IPS-NIHi11 (cell line): ENCODE measurements at regions not wholly inside any gene's neighbourhood (a gene's known extent, or its start where the extent isn't known, plus 50 kb on each side); places are given as distances from the start of the nearest gene placed in this dataset.

ENCODE experiments used
- DNase-seq: peaks from one replicate; pipeline ENCODE4 v3.0.0; 2012; ENCODE audit warnings: mixed read lengths, low spot score

DNA sequence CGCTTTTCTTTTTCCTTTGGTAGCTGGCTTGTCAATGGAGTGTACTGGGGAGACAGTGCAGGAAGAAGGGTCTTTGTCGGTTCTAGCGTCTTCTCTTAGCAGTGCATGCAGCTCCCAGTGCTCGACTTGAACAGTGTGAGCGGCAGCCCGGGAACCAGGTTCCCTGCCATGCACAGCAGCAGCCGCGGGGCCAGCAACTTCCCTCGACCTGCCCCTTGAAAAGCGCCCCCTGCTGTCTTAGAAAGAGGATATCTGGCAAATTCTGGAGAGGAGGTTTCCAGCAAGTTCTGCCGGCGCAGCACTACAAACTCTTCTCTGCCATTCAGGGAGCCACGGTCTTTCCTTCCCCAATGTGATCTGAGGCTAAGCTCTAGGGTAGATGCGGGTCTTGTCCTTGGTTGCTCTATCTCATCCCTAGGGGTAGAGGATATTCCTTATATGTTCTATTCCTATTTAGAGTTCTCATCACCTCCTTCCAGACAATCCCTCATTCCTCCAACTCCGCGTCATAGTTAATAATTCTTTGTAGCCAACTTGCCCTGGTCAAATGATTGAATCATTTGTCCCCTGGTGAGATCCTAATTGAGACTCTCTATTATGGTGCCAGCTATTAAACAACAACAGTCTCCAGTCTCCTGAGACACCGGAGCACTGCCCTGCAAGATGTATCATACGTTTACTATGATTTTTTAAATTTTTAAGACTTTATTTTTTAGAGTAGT is 451.3 kb downstream of the PMP22 start:
- peak; percentile 87 for DNase-seq

DNA sequence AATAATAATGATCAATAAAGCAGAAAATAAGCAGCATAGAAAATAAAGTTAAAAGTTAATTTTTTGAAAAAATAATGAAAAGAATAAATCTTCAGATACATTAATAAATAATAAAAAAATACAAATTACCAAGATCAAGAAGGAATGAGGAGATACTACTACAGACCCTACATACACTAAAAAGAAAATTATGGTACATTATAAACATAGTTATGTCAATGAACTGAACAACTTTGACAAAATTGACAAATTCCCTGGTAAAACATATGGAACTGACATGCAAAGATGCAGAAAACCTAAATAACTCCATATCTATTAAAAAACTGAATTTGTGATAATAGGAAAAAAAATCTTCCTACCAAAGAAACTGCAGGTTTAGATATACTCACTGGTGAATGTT is 456.7 kb downstream of the PMP22 start:
- no peak for DNase-seq

DNA sequence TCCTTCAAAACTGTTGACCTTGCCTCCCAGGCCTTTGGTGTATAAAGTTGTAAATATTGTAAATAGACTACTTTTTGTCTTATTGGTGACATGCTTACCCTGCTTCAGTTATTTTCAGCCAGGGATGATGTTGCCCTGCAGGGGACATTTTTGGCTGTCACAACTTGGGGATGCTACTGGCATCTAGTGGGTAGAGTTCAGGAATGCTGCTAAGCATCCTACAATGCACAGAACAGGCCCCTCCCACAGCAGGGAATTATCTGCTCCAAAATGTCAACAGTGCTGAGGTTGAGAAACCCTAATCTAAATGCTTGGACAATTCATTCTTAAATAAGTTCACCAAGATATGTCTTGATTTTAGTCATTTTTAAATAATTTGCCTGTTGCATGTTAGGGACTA is 459.8 kb downstream of the PMP22 start:
- no peak for DNase-seq

DNA sequence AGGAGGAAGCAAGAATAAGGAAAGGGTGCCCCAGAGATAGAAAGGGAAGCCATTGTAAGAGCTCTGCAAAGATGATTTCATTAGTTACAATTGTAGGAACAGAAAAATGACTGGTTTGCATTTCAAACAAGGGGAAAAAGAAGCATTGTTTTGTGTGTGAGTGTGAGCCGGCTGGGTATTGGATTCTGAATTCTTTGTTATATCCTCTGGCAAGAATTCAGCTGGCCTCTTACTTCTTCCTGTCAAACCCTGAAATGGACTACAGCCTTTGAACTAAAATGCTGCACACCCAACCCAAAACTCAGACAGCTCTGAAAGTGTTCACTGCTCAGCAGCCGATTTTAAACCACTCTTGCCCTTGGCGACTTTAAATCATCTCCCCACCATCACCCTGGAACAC is 461.3 kb downstream of the PMP22 start:
- no peak for DNase-seq

DNA sequence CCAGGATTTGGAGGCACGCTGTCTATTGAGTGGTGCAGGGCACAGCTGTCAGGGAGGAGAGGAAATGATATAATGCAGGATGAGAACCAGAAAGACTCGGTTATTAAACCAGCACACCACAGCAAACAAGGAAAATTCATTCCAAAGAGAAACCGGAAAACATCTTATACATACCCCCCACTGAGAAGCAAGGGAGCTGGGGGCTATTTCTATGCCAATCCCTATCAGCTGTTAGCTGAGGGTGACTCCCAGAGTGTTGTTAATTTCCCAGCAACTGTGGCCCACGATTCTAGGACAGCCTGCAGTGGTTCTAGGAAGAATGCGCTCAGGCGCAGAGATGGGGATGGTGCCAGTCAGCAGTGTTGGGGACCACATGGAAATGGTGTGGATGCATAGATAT is 467.3 kb downstream of the PMP22 start:
- DNase-seq: no peak

DNA sequence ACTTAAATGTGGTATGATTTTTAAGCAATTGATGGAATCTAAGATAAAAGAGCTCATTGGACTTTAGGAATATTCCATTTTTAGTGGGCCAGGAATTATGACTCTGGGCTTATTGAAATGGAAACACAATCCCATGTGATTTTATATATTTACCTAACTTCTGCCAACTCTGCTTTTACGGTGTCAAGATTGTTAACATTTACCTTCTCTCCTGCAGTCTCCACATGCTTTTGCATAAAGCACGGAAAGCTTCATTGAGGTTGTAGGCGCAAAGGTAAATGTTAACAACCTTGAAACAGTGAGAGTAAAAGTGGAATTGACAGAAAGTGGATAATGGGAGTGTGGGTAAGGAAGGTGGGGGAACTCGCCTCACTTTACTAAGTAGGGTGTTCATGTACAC is 468.1 kb downstream of the PMP22 start:
- no peak for DNase-seq

DNA sequence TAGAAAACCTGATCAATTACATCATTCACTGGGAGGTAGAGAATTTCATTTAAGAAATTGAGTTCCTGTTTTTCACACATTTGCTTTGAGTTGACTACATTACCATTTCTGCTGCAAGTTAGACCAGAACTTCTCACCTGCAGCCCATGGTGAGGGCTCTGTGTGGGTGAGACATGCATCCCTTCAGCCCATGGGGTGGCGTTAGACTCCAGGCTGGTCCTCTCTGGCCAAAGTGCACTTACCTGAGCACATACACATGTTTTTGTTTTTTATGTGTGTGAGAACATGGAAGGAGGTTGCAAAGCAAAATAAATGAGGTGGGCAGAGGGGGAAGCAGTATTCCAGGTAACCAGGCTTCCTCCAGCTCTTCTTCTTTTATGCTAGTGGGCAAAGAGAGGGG is 470.2 kb downstream of the PMP22 start:
- no peak for DNase-seq

DNA sequence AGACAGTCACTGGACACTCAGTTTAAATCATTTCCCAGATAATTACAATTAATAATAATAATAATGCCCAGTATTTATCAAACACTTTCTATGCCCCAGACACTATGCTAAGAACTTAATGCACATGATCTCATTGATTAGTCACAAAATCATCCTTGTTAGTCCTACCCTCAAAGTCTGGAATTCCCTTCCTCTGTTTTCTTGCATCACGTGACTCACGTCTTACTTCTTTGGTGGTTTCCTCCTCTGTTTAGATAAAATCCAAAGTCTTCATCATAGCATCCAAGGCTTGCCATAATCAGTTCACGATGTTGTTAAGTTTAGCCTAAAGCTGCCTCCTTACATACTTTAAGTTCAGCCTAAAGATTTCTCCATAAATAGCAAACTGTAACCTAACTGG is 471.9 kb downstream of the PMP22 start:
- no peak for DNase-seq

DNA sequence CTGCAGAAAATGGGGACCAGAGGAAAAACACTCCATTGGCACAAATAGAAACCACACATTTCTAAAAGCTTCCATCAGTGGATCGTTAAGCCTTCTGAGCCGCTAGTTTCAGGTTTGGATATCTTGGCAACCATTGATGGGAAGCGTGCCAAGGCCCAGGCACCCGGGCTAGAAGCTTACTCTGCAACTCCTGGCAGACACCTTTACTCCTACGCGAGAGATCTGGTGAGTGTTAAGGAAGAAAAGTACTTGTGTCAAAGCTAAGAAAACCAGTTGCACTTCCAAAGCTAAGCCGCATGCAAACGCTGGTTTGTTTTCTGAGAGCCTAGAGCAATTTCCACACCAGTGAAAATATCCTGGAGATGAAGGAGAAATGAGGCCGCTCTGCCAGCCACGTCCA is 472.4 kb downstream of the PMP22 start:
- no peak for DNase-seq

DNA sequence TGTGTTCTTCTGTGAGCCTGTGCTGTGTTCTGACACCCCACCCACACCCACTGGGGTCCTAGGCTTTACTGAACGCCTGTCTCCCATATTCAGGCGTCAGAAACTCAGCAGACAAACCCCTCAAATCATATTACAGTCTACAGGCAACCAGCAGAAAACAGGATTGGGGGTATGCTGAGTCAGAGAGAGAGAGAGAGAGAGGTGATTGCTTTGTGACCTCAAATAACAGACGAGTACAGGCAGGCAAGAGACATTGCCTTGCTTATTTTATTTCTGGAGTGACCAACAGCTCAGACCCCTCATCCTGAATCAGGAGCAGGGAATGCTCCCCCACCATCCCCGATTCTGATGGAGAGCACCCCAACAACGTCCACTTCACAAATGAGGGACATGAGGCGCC is 473.9 kb downstream of the PMP22 start:
- DNase-seq: no peak

DNA sequence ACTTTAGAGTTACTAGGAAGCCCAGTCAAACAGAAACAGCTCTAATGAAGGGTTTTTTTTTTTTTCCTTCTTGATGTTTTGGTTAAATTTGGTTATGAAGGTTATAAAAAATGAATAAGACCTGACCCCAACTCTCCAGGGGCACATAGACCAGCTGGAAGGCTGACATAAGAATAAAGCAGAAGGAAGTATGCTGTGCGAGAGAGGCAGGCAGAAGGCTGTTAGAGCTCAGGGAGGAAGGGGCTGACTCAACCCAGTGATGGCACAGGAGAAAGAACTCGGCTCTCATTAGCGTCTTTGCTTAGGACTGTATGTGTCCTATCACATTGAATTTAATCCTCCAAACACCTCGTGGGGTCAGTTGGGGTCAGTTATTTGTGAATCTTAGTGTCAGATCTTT is 474.6 kb downstream of the PMP22 start:
- DNase-seq: no peak

DNA sequence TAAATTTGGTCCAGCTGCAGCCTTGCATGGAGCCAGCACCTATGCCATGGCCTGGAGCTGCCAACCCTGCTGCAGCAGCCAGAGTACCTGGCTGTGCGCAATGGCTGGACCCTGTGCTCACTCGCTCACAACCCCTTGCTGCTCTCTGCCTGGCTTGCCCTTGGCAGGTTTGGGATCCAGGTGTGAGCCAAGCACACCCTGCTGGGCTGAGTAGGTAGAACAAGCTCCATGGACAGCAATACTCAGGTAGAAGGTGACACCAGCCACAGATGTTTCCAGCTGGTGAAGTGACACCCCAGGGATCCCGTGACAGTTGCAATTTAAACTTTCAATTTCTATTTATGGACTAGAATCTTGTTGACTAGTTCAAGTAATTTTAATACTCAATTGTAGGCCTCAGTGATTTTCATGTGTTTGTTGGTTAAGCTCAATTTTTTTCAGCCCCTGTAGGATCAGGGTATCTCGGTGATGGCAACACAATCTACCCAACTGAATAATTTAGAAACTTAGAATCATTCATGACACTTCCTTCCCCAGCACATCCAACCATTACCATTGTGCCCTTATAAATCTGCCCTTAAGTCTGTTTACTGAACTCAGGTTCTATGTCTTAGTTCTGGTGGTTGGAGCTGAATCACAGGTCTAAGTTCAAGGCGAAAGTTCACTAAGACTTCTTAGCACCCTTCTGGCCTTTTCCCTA is 480.0 kb downstream of the PMP22 start:
- DNase-seq: no peak

DNA sequence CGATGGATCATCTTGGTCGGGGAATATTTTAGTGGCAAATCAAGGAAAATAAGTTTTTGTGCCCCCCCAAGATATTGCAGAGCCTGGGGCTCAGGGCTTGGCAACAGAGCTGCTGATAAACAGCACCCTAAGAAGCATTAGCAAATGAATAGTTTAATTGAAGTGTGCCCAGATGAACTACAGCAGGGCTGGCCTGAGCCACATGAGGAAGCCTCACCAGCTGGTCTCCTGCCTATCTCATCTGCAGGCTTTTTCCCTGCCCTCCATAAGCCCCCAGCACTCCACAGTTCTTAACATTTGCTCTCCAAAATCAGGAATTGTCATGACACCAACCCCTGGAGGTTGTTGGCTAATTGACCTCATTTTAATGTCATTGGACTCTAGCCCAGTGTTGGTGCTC is 480.2 kb downstream of the HS3ST3B1 start:
- DNase-seq: no peak

DNA sequence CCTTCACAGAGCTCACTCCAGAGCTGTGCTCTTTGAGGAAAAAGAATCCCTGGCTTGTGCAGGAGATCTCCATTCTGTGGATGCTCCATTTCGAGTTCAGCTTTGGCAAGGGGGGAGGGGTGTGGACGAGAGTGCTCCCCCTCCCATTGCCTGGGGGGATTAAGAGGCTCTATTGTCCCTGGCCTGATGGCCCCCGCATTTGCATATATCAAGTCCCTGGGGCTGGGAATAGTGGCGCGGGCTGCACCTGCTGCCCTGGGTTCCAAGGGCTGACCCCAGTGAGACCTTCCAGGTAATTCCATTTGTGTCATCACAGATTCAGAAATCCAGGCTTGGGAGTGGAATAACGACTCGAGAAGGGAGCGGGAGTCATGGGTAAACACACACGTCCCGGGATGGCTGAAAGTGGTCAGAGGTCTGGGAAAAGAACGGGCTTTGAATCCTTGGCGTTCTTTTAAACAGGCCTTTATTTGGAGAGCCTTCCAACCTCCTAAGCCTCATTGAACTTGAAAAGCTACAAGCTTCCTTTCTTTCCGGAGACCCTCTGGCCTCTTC is 479.3 kb downstream of the HS3ST3B1 start:
- peak; percentile 53 for DNase-seq

DNA sequence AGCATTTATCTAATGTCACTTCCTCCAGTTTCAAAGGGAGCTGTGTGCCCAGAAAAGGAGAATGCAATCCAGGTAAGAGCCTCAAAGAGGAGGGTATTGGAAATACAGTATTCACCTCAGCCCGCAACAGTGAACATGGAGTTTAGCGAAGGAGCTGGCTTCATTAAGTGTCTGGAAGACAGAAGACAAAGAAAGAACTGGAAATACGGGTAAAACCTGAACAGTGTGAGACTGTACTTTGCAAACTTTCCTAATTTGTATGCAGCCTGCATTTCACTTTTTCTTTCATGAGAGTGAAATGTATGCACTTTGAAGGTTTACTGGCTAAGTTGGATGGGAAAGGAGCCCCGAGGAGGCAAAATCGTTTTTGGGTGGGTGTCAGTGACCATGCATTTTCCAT is 478.4 kb downstream of the HS3ST3B1 start:
- no peak for DNase-seq

DNA sequence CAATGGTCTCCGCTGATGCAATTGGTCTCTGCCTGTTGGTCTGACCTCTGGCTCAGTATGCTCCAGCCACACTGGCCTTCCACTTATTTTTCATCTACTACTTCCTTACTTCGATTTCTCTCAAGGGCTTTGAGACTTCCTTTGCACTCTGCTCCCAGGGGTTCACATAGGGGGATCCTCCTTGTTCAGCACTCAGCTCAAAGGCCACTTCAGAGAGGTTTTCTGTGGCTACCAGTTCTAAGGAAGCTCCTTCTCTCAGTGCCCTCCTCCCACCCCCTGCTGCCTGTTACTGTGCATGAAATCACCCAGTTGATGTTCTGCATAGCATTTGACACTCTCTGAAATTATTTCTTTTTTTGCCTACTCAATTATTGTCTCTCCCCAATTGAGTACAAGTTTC is 476.4 kb downstream of the HS3ST3B1 start:
- DNase-seq: no peak

DNA sequence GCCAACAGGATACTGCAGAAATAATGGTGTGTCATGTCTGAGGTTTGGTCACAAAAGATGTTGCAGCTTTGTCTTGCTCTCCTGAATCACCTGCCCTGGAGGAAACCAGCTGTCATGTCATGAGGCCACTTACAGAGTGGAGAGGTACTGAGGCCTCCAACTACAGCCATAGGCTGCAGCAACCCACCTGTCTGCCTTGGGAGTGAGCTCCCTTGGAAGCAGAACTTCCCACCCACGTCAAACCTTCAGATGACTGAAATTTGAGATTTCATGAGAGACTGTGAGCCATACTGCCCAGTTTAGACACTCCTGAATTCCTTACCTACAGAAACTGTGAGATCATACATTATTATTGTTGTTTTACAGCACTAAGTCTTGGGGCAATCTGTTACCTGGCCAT is 475.9 kb downstream of the HS3ST3B1 start:
- DNase-seq: no peak

DNA sequence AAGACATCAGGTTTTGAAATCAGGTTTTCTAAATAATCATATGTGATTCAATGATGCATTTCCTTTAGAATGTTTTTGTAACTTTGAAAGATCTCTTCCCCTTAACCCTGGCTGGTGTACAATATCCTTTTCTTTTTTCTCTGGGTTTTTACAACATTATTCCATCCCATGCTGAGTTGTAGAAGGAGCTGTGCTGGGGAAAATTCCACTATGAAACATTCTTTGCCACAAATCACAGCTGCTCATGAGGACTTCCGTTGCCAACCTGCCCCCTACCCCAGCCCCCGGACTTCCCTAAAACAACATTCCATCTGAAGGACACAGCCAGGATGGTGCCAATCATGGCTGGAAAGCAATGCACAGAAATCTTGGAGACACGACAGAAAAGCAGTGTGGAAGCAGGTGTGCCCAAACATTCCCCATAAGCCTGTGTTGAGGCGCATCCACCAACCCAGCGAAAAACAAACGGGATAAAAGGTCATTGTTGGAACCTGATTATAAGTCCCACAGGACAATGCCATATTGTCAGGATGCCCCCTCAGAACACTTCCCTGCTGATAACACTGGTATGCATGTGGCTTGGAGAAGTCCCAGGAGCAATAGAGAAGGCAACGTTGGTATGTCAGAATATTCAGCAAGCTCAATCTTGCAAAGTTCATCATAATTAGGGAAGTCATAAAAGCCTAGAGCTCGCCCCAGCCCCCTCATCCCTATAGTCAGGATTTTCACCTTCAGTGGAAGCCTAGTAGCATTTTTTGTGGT is 475.0 kb downstream of the HS3ST3B1 start:
- no peak for DNase-seq

DNA sequence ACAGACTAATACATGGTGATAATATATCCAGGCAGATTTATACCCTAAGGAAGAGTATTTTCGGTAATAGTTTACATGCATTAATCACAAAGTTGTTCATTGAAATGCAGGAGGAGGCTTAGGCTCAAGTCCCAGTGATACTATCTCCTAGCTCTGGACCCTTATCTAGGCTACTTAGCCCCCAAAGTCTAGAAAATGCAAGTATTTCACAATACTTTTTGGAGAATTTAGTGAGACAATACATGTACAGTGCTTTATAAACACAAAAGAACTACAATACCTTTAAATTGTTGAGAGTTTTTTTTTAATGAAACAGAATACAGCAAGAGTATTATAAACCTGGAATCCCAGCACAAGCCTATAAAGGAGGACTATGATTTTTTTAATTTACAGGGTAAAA is 473.9 kb downstream of the HS3ST3B1 start:
- DNase-seq: no peak

DNA sequence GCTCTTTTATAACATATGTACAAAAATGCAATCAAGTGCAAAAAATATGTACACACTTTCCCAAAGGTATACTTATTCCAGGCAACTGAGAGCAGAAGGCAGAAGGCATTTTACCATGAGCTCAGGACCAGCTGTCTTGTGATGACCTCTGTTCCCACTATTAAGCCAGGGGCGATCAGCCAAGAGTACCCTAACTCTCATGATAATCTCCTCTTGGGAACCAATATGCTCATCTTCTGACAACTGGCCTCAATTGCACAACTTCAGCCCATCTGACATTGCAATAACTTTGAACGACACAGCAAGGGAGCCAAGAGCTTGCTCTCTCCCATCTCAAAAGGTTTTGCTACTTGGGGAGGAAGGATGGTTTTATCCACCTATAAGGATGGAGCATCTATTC is 471.9 kb downstream of the HS3ST3B1 start:
- DNase-seq: no peak

DNA sequence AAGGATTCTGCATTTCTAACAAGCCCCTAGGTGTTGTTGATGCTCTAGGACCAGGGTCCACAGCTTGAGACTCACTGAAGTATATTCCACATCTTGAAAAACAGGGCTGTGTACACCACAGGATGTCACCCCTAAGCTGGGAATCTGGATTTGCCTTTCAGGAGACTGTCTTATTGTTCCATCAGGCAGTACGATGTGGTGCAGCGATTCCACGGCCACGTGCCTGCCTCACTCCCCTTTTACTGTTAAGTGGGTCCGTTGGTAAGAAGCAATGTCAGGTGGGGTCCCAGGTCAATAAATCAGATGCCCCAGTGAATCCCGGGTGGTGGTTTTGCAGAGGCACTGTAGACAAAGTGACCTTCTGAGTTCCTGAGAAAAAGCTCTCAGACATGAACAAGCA is 470.7 kb downstream of the HS3ST3B1 start:
- no peak for DNase-seq

DNA sequence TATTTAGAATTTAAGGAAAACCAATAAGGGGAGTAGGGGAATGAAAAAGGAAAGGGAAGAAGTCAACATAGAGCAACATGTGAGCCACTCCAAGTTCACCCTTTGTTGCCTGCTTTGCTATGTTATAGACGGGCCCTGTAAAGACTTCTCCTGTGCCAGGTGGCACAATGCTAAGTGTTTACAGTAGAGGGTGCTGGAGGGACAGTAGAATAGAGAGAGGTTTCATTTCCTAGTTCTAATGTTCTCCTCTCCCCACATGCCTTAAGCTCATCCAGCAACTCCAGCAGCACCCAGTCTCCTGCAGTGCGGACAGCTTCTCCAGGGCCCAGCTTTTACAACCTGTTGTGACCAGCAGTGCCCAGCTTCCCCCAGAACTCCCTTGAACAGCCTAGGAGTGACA is 468.0 kb downstream of the HS3ST3B1 start:
- no peak for DNase-seq
